GM19193 (cell line): ENCODE measurements at regions not wholly inside any gene's neighbourhood (a gene's known extent, or its start where the extent isn't known, plus 50 kb on each side); places are given as distances from the start of the nearest gene placed in this dataset.

Source experiments
- POLR2A ChIP-seq: IDR thresholded peaks from 4 replicates; pipeline ENCODE4 v1.6.1; 2011; ENCODE audit not compliant: insufficient read depth, insufficient read length; ENCODE audit errors: extremely low read depth

DNA sequence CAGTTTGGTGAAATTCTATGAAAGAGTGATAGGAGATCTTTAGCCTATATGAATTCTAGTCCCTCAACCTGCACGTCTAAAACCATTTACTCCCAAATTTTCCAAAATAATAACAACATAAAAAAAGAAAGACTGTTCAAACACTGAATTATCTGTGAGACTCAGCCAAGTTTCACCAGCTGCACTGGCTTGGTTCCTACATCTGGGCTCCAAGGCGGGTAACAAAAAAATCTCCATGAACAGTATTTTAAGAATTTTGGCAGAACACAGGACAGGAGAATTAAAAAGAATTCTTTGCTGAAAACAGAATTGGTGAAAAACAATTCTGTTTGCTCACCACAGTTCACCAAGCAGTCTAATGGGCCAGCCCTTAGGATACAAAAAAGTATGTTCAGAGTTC is 536.8 kb upstream of the ATP2B1 start:
- TF ChIP-seq POLR2A, result no peak

DNA sequence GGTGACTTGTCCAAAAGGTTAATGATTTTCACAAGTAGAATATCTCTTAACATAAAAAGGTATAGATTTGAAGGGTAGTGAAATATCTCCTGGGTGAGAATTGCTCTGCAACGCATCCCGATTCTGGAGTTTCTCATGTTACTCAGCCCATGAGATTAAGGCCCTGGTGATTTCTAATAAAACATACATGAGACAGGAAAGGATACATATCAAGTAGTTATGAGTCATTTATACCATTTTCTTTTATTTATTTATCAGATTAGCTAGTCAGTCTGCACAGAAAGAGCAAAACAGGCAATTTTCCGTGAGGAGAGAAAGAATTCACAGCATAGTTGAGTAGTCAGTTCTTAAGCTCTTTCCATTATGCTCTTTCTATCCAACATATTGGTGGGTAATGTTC is 535.6 kb upstream of the ATP2B1 start:
- no peak for TF ChIP-seq POLR2A

DNA sequence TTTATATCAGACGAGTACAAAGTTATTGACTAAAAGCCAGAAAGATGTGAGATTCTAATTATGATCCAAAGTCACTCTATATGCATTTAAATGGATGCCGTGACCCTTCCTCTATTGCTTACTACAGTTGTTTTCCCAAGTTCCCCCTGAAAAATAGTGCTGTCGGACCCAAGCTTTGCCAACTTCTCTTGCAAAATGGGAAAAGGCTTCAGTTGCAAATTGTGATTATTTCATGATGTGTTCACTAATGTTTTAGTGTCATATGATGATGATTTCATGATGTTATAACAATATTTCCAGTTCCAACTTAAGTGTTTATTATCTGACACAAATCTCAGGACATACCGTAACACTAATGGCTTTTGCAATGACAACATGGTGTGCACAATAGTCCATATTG is 534.6 kb upstream of the ATP2B1 start:
- no peak for TF ChIP-seq POLR2A

DNA sequence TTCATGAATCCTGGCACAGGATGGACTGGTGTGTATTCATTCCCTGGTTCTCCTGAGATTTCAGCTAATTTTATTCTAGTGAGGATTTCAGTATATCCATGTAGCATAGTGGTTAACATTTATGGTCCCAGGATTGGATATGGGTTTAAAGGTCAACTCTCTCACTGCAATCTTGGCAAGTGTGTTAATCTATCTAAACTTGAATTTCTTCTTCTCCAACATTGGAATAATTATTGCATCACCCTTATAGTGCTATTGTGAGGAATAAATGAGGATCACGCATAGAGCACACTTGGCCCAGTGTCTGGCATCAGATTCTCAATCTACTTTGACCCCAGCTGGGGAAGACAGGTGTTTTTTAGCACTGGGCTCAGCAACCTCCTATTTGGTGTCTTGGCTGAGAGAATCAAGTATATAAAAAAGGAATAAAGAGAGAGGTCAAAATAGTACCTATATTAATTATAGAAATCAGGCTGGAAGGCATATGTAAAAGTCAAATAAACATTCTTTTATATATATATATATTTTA is 531.2 kb upstream of the ATP2B1 start:
- TF ChIP-seq POLR2A, result no peak

DNA sequence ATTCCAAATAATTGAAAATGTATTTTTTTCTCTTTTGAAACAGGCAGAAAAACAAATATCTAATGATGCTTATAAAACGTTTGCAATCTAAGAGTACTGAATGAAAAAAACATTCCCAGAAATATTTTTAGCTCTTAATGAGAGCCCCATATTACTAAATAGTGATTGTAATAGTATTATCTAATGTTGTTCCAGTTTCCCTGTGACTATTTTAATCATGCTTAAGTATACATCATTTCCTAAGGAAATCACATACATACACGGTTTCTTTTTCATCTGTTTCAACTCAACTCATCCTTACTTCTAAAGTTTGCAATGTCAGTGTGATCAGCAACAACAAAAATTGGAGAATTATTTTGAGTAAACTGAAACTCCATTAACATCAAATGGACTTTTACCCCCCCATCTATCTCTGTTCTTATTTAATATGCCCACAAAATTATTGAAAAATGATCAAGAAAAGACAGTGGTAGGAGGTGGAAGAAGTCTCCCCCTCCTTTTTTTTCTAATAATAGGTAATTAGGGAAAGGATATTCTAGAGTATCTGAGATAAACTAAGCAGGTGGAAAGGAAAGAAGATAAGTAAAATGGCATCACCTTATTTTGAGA is 530.1 kb upstream of the ATP2B1 start:
- no peak for TF ChIP-seq POLR2A

DNA sequence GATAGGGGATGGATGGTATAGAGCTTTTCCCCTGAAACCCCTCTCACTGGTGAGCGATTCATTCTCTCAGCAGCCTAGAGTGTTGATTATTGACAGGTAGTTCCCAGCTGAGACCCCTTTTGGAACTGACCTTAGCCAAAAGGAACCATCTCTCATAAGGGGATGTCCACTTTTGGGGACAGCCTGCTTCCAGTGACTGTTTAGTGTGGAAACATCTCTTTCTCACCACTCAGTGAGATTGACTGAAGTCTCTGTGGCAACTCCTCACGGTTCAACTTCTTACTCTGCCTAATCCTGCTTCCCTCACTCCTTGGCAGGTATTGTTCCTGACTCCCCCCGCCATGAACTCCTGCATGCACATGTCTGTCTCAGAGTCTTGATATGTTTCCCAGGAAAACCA is 529.2 kb upstream of the ATP2B1 start:
- no peak for TF ChIP-seq POLR2A

DNA sequence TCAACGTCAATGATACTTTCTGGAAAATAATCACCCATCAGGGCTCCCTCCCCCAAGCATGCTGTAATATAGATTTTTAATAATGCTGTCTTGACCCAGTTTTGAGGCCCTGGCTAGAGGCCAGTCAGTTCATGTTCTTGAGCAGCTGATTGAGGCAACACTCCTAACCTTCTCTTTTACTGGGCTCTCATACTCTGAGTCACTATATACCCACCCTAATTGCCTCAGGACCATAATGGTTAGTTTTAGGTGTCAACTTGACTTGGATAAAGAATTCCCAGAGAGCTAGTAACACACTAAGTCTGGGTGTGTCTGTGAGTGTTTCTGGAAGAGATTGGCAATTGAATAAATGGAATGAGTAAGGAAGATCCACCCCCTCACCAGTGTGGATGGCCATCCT is 527.0 kb upstream of the ATP2B1 start:
- TF ChIP-seq POLR2A, result no peak

DNA sequence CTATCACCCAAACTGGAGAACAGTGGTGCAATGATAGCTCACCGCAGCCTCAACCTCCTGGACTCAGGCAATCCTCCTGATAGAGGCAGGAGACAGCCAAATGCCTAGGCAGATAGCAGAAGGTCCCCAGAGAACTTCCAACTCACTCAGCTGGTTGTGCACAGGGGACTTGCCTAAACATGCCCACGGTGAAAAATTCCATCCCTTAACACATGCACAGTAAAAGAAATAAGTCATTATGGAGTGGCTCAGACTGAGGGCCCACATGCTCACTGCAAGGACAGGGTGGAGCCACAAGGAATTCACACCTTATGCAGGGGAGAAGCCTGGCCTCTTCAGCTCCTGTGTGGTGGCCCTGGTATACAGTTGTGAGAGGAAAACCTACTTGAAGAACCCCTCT is 525.8 kb upstream of the ATP2B1 start:
- no peak for TF ChIP-seq POLR2A

DNA sequence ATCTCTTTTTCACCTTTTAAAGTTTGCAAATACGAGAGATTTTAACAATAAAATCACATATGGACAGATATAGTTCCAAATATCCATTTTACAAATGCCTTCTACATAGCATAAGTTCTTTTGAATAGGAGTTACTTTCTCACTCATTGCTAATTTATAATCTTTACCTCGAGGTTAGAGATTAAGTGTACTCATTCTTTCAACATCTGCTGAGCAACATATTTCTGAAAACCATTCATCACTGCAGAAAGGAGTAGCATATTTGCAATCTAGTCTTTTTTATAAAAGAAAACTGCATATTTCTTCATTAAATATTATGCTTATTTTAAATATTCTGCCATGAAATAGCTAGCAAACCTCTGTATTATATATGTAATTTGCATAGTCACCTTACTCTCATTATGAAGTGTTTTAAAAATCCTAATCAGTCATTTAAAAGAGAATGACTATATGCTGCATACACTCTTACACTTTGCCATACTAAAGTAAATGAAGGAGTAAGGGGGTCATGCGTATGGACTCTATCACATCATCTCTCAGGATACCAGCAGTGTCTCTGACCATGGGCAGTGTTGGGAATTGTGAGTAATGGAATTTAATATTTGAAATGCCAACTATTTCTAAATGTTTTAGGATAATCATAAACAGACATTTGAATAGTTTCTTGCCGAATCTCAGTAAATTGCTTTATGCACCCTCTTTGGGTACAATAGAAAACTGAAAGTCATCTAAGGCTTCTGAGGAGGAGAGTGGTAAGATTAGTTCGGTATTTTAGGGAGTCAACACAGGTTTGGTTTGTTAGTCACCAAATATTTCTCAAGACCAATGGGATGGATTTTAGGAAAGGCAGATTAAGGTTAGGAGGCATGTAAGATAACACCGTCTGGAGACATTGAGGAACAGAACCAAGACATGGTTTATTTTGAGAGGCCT is 524.8 kb upstream of the ATP2B1 start:
- no peak for TF ChIP-seq POLR2A

DNA sequence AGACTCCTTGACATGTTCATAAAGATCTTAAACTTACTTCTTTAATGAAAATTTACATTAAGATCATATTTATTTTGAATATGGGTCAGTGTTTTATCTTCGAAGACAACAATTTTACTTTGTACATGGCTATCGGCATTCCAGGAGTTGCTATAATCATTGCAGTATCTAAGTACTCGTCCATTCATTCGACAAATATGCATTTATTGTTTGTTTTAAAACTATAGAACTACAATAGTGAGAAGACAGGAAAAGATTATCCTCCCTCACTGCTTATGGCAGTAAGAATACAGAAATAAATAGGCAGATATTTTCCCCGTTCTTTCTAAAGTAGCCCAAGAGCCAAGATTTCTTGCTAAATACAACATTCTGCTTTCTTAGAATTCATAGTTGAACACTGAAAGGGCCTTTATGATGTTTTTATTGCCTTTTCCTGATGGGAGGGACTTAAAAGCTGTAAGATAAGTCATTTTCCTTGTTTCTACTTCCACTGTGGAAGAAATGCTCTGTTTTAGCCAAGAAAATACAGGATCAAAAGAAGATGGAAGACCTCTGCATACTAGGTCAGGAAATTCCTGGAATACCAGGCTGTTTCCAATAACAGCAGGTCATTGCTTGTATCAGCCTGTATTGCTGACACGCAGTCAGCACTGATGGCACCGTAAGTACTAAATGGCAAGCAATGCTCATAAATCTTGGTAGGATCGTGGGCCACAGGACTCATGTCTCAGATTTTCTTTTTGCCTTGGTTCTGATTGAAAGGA is 521.0 kb upstream of the ATP2B1 start:
- no peak for TF ChIP-seq POLR2A

DNA sequence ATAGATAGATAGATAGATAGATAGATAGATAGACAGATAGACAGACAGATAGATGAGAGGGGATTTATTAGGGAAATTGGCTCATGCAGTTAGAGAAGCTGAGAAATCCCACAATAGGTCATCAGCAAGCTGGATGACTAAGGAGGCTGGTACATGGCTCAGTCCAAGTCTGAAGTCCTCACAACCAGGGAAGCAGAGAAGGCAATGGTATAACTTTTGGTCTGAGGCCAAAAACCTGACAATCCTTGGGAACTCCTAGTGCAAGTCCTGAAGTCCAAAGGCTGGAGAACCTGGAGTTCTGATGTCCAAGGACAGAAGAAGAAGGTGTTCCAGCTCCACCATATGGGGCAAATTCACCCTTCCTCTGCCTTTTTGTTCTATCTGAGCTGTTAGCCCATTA is 517.6 kb upstream of the ATP2B1 start:
- no peak for TF ChIP-seq POLR2A

DNA sequence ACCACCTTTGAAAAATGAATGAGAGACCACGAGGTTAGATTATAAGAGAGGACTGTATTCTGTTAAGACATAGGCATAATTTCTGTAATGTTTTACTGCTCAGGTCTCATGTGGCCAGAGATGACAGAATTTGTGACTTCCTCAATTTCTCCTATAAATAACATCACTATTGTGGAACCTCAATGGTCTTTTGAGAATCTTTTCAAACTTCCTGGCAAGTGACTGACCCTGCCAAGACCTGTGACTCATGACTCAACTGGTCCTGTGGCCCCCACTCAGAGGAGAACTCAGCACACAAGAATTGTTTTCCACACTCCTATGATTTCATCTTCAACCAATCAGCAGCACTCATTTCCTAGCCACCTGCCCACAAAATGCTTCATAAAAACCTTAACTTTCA is 508.2 kb upstream of the ATP2B1 start:
- no peak for TF ChIP-seq POLR2A

DNA sequence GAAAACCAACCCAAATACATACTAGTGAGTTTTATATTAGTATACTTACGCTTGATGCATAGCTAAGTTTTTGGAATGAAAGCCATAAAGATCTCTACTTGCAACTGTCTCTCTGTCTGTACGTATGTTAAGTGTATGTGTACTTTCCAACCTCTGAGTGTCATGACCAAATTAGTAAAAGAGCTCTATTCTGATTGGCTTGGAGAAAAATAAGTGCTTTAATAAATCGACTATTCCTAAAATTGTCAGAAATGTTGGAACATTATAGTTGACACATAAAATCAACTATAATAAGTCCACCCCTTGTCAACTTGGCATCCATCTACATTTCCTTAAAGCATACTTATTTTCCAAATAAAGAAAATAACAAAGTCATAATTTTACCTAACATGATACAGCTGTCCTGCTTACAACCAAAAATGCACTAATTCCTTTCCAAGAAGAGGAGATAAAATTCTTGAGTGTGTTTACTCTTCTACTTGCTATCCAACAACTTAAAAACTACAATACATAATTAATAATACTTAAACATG is 507.4 kb upstream of the ATP2B1 start:
- TF ChIP-seq POLR2A, result no peak

DNA sequence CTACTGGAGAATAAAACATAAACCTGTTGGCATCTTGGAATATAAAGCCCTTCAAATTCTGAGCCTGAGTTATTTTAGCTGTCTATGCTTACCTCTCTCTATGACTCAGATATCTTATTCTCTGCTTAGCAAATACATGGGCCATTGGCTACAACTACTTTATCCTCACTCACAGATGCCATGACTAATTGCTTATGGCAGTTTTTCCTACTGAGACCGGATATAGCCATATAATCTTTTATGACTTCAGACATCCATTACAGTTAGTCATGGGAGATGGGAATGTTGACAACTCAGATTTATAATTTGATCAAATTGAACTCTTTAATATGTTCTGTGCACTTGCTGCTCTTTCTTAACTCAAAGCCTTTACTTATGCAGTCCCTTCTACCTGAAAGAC is 502.4 kb upstream of the ATP2B1 start:
- no peak for TF ChIP-seq POLR2A

DNA sequence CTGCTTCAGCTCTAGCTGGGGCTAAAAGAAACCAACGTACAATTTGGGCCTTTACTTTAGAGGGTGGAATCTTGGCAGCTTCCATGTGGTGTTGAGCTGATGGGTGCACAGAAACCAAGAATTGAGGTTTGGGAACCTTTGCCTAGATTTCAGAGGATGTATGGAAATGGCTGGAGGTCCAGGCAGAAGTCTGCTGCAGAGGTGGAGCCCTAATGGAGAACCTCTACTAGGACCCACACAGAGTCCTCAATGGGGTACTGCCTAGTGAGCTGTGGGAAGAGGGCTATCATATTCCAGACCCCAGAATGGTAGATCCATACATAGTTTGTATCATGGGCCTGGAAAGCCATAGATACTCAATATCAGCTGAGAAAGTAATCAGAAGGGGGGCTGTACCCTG is 500.4 kb upstream of the ATP2B1 start:
- no peak for TF ChIP-seq POLR2A

DNA sequence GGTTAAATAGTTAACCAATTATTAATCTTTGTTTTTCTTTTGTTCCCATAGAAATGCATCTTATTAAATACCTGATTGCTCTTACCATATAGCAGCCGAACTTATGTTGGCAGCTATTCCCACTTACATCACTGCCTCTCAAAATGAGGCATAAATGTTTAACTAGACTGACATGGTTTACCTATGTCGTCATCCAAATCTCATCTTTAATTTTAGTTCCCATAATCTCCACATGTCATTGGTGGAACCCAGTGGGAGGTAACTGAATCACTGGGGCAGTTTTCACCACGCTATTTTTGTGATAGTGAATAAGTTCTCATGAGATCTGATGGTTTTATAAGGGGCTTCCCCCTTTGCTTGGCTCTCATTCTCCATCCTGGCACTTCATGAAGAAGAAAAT is 499.2 kb upstream of the ATP2B1 start:
- no peak for TF ChIP-seq POLR2A

DNA sequence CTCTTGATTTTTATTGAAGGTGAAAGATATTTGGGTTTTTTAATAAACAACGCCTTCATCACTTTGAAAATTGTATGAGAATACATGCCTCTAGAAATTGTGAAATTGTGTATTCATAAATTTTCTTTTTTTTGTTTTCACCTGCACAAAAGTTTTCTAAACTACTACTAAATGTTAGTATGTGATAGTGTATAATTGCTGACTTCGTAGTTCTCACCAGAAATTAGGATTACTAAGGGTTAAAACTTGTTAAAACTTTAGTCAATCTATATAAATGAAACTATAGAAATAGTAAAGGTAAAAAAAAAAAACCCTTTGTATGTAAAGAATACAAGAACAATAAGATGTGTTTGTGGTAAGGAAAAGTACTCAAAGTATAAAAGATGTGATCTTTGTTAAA is 496.5 kb upstream of the ATP2B1 start:
- no peak for TF ChIP-seq POLR2A
